Hematopoietic multipotent progenitor cell treated with erythropoietin and hydrocortisone succinate and interleukin-3 and kit ligand, for 4 days (in vitro differentiated cells): ENCODE measurements at regions not wholly inside any gene's neighbourhood (a gene's known extent, or its start where the extent isn't known, plus 50 kb on each side); places are given as distances from the start of the nearest gene placed in this dataset.

ENCODE experiments used
- DNase-seq: peaks from one replicate; pipeline ENCODE4 v3.0.0-alpha.2; 2015

DNA sequence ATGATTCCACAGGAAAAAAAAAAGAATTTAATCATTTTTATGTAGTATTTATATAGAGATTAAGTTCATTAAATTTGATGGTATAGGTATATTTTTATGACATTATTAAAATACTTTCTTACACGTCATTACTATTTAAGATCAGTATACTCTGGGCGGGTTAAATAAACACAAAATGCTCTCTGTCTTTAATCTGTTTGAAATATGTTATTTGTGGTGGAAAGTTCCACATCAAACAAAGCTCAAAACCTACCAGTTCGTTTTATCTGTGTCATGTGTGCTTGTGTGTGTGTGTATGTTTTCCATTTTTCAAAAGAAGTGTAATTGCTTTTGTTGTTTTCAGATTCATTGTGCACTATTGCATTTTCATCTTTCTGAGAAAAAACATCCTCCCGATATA, 488.5 kb downstream of the ANKRD7 start:
- no peak for DNase-seq

- no peak for DNase-seq
Observed at GRCh38 chr7:118720632-118721031, 496.1 kb downstream of the ANKRD7 start.

DNA sequence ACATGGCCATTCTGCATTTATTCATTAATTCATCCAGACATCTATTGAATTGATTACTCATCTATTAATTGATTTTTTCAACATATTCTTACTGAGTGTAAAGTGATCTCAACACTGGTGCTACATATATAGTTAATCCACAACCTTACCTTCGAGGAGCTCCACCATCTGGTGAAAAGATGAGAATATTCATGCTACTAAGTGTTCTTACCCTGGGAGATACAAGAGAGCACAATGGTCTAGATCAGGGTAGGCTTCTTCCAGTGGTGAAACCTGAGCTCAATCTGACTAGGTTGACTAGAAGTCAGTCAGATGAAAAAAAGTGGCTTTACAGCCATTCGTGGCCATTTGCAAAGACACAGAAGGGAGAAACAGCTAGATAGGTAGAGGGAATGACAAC, 507.4 kb downstream of the ANKRD7 start:
- DNase-seq = no peak

DNA sequence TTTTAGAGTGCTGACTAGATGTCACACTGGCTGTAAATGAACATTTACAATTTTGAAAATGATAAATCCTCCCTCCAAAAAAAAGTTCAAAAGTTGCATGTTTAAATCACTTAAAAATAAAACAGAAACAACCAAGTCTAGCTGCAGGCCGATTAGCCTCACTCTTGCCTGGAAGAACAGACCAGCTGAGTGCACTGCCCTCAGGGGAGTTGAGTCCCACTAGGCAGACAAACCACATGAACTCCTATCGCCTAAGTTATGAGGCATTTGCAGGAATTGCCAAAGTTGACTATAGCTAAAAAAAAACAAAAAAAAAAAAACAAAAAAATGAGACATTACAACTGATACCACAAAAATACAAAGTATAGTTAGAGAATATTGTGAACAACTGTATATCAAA, 510.0 kb downstream of the ANKRD7 start:
- no peak for DNase-seq

DNA sequence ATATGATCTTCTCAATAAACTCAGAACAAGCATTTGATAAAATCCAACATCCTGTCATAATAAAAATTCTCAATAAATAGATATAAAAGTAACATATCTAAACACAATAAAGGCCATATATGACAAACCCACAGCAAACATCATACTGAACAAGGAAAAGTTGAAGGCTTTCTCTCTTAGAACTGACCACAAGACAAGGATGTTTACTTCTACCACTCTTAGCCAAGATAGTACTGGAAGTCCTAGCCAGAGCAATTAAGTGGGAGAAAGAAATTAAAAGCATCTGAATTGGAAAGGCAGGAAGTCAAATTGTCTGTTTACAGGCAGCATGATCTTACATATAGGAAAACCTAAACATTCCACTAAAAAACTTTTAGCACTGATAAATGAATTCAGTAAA, 510.9 kb downstream of the ANKRD7 start:
- no peak for DNase-seq

- DNase-seq = no peak
Observed at GRCh38 chr7:118737935-118738334, 513.4 kb downstream of the ANKRD7 start.

GRCh38 chr7:118745927-118746326, 521.4 kb downstream of the ANKRD7 start:
- DNase-seq = no peak

DNA sequence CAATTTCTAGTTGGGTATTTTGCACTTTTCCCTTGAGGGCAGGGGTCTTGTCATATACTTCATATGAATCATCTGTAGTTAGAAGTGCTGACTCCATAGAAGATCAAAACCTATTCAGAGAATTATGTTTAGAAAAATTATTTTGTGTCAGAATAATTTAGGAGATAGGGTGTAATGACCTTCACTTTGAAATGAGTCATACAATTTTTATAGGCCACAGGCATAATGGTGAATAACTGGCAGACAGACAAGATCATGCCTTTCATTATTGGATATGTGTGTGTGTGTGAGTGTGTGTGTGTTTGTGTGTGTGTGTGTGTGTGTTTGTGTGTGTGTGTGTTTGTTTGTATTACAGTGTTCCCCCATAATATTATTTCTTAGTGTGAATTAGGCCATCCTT, 523.0 kb downstream of the ANKRD7 start:
- DNase-seq = no peak

- no peak for DNase-seq
Observed at GRCh38 chr7:118753479-118753878, 529.0 kb downstream of the ANKRD7 start.

DNA sequence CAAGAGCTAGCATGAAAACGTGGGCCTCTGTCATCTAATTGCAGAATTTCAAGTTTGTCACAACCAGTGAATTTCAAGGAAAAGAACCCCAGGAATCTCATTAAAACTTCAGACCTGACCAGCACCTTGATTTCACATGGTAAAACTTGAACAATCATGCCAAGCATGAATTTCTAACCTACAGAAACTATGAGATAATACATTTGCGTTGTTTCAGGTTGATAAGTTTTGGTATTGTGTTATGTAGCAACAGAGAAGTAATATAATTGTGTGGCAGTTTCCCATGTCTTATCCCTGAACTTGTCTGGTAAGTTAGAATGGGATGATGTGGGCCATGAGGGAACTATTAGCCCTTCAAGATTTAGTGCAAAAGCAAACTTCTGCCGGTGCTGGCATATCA, 530.1 kb downstream of the ANKRD7 start:
- no peak for DNase-seq

- no peak for DNase-seq
Observed at GRCh38 chr7:118755067-118755625, 530.6 kb downstream of the ANKRD7 start.

- no peak for DNase-seq
Observed at GRCh38 chr7:118757066-118757465, 532.6 kb downstream of the ANKRD7 start.

DNA sequence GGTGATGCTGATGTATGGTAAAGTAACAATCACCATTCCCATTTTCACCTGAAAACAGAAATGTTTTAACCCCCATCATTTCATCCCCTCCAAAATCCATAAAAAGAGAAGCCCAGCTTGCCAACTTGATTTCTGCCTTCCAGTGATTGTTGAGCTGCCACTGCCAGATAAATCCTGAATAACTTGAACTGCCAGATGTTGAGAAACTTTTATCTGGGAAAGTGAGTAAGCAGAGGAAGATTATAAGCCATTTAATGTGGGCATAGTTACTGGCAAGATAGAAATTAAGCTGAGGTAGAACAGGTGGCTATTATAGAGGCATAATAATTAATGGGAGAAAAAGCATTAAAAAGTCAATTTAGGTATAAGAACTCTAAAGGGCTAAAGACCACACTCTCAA, 534.1 kb downstream of the ANKRD7 start:
- no peak for DNase-seq

DNA sequence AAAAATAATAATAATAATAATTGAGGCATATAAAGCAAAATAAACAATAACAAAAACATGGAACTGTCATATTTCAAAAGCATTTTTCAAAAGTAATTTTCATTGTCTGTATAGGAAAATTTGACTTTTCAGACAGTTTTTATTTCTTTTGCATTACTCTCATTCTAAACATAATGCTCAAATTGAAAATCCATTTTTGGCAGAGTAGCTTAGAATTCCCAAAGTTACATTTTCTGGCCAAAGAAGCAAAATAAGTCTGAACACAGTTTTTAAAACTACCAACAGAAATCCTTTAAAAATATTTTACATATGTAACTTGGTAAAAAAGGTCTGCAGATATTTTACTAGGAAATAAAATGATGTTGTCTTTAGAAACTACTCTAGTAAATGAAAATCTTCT, 535.4 kb downstream of the ANKRD7 start:
- DNase-seq = no peak

DNA sequence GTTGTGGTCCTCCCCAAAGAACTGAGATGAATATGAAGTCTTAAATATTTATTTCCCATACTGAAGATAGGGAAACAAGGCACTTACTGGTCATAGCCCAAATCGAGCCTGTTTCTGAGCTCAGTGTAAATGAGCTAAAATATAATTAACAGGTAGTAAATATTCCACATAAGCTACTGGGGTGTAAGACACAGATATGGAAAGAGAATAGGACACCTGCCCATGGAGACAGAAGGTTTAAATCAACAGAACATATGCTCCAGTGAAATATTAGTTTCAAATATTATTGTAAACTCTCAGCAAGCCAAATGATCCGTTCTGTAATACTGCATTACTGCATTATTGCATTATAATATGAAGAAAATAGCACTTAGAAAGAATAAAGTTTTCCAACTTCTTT, 537.9 kb downstream of the ANKRD7 start:
- DNase-seq = no peak

DNA sequence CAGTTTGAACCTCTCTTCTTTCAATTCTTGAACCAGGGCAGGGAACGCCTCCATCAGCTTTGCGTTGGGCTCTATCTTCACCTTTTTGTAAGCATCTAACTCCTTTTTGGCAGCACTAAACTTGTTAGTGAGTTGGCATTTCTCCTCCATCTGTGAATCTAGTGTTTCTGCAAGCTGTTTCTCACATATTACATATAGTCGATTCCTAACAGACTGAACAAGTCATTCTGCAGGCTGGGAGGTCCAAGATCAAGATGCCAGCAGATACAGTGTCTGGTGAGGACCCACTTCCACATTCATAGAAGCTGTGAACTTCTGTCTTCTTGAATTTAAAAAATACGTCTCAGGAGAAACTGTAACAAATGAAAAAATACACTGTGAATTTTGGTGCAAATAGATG, 539.7 kb downstream of the ANKRD7 start:
- DNase-seq = no peak

DNA sequence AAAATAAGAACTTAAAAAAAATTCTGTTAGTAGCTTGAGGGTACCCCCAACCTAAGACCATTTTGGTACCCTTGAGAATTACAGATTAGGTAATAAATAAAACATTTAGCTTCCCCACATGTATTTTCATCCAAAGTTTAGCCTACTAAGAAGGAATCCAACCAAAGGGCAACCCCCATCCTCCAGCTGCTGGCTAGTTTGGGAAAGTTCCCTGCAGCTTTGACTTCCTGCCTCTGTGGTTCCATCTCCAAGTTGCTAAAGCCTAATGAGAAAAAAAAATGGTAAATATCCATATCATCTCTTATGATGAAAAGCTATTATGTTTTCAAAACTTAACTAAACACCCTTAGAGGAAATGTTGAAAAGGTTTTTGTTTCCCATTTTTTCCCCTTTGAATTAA, 547.2 kb downstream of the ANKRD7 start:
- DNase-seq = no peak

- DNase-seq = no peak
Observed at GRCh38 chr7:118777308-118777707, 552.8 kb downstream of the ANKRD7 start.

DNA sequence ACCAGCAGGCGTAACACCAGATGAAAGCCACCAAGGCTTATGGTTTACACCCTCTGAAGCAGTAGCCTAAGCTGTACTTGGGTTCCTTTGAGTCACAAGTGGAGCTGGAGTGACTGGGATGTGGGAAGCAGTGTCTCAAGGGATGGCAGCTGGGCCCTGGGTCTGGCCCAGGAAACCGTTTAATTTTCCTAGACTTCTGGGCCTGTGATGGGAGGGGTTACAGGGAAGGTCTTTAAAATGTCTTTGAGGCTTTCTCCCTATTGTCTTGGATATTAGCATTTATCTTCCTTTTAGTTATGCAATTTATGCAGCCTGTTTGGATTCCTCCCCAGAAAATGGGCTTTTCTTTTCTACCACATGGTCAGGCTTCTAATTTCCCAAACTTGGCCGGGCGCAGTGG, 568.2 kb downstream of the ANKRD7 start:
- DNase-seq = no peak

DNA sequence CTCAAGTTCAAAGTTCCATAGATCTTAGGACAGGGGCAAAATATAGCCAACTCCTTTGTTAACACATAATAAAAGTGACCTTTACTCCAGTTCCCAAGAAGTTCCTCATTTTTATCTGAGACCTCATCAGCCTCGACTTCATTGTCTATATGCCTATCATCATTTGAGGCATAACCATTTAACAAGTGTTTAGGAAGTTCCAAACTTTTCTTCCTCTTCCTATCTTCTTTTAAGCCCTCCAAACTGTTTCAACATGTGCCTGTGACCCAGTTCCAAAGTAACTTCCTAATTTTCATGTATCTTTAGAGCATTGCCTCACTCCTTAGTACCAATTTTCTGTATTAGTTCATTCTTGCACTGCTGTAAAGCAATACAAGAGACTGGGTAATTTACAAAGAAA, 569.1 kb downstream of the ANKRD7 start:
- peak; percentile 2 for DNase-seq

GRCh38 chr7:118794419-118794818, 569.9 kb downstream of the ANKRD7 start:
- no peak for DNase-seq

DNA sequence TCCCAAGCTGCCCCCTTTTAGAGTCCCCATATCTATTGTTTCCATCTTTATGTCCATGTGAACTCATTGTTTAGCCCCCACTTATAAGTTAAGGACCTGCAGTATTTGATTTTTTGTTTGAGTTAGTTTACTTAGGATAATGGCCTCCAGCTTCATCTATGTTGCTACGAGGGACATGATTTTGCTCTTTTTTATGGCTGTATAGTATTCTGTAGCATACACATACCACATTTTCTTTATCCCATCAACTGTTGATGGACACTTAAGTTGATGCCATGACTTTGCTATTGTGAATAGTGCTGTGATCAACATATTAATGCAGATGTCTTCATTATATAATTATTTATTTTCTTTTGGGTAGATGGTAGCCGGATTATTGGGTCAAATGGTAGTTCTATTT, 576.9 kb downstream of the ANKRD7 start:
- DNase-seq = no peak

DNA sequence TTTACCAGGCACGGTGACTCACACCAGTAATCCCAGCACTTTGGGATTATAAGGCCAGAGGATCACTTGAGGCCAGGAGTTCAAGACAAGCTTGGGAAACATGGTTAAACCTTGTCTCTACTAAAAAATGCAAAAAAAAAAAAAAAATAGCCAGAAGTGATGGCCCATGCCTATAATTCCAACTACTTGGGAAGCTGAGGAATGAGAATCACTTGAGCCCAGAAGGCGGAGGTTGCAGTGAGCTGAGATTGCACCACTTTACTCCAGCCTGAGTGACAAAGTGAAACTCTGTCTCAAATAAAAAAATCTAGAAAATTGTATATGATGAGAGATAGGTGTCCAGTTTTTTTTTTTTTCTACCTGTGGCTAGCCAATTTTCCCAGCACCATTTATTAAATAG, 578.2 kb downstream of the ANKRD7 start:
- no peak for DNase-seq

- no peak for DNase-seq
Observed at GRCh38 chr7:118826246-118826645, 601.7 kb downstream of the ANKRD7 start.

GRCh38 chr7:118836933-118837332, 612.4 kb downstream of the ANKRD7 start:
- DNase-seq = no peak

GRCh38 chr7:118839515-118839914, 615.0 kb downstream of the ANKRD7 start:
- no peak for DNase-seq
